ENCODE measurements at regions not wholly inside any gene's neighbourhood (a gene's known extent, or its start where the extent isn't known, plus 50 kb on each side); places are given as distances from the start of the nearest gene placed in this dataset.

DNA sequence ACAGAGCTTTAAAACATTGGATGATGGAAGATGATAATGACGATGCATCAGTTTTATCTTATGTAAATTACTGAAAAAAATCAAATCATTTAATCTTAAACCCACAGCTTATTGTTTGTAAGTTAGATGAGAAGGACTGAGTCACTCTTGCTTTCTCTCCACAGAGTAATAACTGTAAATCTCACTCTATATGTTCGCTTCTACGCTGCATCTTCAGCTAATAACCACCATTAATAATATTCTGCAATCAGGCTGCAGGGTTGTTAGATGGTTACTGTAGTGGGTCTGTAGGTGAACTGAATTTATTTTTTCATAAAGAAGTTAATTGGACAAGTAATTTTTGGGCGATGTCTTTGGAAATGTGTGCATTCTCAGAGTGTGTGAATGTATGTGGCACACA lies 260.0 kb downstream of the FAT3 start:
- FAIRE-seq (no peak), DNase-seq (ENCODE audit: low read depth in 1 of 2, low spot score in 1 of 2) (no peak), ATAC-seq (no peak)
- H3K9me3 ChIP-seq = no peaks in the 10 kb centered on the region
- WGBS (ENCODE audit: missing lambda C conversion rate) = 55% methylated on average over 4 of the region's 4 CpGs
- CTCF ChIA-PET = no interaction called here
- no peaks in the 10 kb centered on the region for H3K4me1 ChIP-seq
- no peak overlapping the region for H3K4me2 ChIP-seq
- H3K4me3 ChIP-seq = no peak overlapping the region
- TF ChIP-seq RARB (CRISPR knock-in tag; IDR thresholded peaks at IDR 0.05) (no peak), PHF8 (IDR thresholded peaks at IDR 0.05; ENCODE audit: borderline replicate concordance, low read depth) (no peak), JUNB (IDR thresholded peaks at IDR 0.05) (no peak), POLR2AphosphoS2 (conservative IDR thresholded peaks at IDR 0.05; ENCODE audit: low read length) (no peak), HDAC2 (IDR thresholded peaks at IDR 0.05) (no peak)
- no peak overlapping the region for H3K27ac ChIP-seq
- POLR2A ChIA-PET = no interaction called here

- ATAC-seq = no peak
- 38% methylated on average over 3 of the region's 3 CpGs for WGBS (ENCODE audit: missing lambda C conversion rate)
- Histone ChIP-seq H3K27ac (no peak overlapping the region), H3K9me3 (no peaks in the 10 kb centered on the region), H3K4me1 (no peaks in the 10 kb centered on the region), H3K4me3 (no peak overlapping the region), H3K4me2 (no peak overlapping the region)
- DNase-seq (ENCODE audit: low read depth in 1 of 2, low spot score in 1 of 2) = no peak
- ChIA-PET POLR2A (no interaction called here), CTCF (no interaction called here)
- TF ChIP-seq RFX5 (IDR thresholded peaks at IDR 0.05) (no peak), CBX2 (IDR thresholded peaks at IDR 0.05; ENCODE audit: borderline replicate concordance, low read depth) (no peak), TFCP2L1 (CRISPR knock-in tag; IDR thresholded peaks at IDR 0.05) (no peak), RARB (CRISPR knock-in tag; IDR thresholded peaks at IDR 0.05) (no peak), KDM5A (IDR thresholded peaks at IDR 0.05) (no peak), TP53 (CRISPR knock-in tag; IDR thresholded peaks at IDR 0.05) (no peak), MAFK (IDR thresholded peaks at IDR 0.05; ENCODE audit: partially characterized antibody) (no peak), CHD4 (IDR thresholded peaks at IDR 0.05; ENCODE audit: borderline replicate concordance) (no peak), RNF2 (IDR thresholded peaks at IDR 0.05; ENCODE audit: borderline replicate concordance, low read depth) (no peak), RAD21 (conservative IDR thresholded peaks at IDR 0.05 in 1 of 2, IDR thresholded peaks at IDR 0.05 in 1 of 2) (no peak), ATOH8 (CRISPR knock-in tag; IDR thresholded peaks at IDR 0.05; ENCODE audit: low read depth) (no peak), FOSB (CRISPR knock-in tag; IDR thresholded peaks at IDR 0.05) (no peak), JUNB (IDR thresholded peaks at IDR 0.05) (no peak), GATA3 (IDR thresholded peaks at IDR 0.05; ENCODE audit: borderline replicate concordance) (no peak), USF2 (IDR thresholded peaks at IDR 0.05) (no peak), MYC (IDR thresholded peaks at IDR 0.05; ENCODE audit: borderline replicate concordance, low read length) (no peak), MAZ (IDR thresholded peaks at IDR 0.05; ENCODE audit: borderline replicate concordance, low read depth, low read length) (no peak)
- TF ChIP-seq, protein P1, sequence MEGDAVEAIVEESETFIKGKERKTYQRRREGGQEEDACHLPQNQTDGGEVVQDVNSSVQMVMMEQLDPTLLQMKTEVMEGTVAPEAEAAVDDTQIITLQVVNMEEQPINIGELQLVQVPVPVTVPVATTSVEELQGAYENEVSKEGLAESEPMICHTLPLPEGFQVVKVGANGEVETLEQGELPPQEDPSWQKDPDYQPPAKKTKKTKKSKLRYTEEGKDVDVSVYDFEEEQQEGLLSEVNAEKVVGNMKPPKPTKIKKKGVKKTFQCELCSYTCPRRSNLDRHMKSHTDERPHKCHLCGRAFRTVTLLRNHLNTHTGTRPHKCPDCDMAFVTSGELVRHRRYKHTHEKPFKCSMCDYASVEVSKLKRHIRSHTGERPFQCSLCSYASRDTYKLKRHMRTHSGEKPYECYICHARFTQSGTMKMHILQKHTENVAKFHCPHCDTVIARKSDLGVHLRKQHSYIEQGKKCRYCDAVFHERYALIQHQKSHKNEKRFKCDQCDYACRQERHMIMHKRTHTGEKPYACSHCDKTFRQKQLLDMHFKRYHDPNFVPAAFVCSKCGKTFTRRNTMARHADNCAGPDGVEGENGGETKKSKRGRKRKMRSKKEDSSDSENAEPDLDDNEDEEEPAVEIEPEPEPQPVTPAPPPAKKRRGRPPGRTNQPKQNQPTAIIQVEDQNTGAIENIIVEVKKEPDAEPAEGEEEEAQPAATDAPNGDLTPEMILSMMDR (IDR thresholded peaks at IDR 0.05) = no peak
- TF ChIP-seq, protein P2, sequence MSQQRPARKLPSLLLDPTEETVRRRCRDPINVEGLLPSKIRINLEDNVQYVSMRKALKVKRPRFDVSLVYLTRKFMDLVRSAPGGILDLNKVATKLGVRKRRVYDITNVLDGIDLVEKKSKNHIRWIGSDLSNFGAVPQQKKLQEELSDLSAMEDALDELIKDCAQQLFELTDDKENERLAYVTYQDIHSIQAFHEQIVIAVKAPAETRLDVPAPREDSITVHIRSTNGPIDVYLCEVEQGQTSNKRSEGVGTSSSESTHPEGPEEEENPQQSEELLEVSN (IDR thresholded peaks at IDR 0.05; ENCODE audit: borderline replicate concordance, low read depth) = no peak
- TF ChIP-seq, protein P3, sequence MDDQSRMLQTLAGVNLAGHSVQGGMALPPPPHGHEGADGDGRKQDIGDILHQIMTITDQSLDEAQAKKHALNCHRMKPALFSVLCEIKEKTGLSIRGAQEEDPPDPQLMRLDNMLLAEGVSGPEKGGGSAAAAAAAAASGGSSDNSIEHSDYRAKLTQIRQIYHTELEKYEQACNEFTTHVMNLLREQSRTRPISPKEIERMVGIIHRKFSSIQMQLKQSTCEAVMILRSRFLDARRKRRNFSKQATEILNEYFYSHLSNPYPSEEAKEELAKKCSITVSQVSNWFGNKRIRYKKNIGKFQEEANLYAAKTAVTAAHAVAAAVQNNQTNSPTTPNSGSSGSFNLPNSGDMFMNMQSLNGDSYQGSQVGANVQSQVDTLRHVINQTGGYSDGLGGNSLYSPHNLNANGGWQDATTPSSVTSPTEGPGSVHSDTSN (IDR thresholded peaks at IDR 0.05) = no peak
- FAIRE-seq = no peak
Observed at GRCh38 chr11:92489826-92490399, 265.3 kb downstream of the FAT3 start.
